ENCODE measurements at regions not wholly inside any gene's neighbourhood (a gene's known extent, or its start where the extent isn't known, plus 50 kb on each side); places are given as distances from the start of the nearest gene placed in this dataset.
"Not testable (repeated sequence)": the region's sequence is repeated elsewhere in the genome, so short reads cannot be mapped to it uniquely, and the experiment has no call there.

DNA sequence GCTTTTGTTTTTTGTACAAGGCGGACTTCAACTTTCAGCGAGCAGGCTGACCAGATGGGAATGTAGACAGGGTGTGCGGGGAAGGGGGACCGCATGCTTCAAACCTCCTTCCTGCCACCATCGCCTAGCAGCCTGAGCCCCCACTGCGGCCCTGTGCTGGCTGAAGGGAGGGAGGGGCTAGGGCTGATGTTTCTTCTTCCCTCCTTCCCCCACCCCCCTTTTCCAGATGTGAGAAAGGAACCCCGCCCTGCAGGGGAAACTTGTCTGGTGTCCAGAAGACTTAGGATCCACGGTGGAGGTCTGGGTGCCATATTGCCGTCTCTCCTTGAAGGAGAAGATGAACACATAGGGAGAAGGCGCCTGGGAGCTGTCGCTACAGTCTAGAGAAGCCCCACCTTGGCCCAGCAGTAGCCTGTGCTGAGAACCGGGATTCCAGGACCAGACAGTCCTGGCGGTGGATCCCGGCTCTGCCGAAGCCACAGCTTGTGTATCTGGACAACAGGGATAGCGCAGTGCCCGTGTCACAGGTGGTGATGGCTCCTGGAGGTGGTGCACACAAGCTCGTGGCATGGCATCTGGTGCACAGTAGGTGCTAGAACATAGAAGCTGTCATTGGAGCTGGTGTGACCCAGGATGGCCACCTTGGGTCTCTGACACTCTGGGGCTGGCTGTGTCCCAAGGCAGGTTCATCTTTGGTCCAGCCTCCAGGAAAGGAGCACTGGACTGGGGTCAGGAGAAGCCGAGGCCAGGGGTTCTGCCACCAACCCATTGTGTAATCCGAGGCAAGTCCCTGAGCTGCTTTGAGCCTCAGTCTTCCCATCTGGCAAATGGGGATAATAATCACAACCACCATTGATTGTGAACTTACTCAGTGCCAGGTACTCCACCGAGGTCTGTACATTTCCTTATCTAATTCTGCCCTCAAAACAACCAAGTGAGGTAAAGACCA lies 205.6 kb downstream of the C9orf50 start:
- peaks cover 7% of the 10 kb centered on the region for H3K9me3 Mint-ChIP-seq
- H3K4me1 Mint-ChIP-seq: peaks cover 23% of the 10 kb centered on the region
- no peak for DNase-seq
- ChIA-PET POLR2A (interaction anchor here (1.0 kb wide), 1 partner anchor 45 kb away, joined by 3 read pairs; no protein-coding TSS in a partner anchor), CTCF (no interaction called here)
- H3K4me3 Mint-ChIP-seq: no peak overlapping the region
- no peaks in the 10 kb centered on the region for H3K27me3 Mint-ChIP-seq
- H3K27ac Mint-ChIP-seq: no peak overlapping the region
- H3K36me3 Mint-ChIP-seq (ENCODE audit: low read depth): peaks cover 7% of the 10 kb centered on the region

DNA sequence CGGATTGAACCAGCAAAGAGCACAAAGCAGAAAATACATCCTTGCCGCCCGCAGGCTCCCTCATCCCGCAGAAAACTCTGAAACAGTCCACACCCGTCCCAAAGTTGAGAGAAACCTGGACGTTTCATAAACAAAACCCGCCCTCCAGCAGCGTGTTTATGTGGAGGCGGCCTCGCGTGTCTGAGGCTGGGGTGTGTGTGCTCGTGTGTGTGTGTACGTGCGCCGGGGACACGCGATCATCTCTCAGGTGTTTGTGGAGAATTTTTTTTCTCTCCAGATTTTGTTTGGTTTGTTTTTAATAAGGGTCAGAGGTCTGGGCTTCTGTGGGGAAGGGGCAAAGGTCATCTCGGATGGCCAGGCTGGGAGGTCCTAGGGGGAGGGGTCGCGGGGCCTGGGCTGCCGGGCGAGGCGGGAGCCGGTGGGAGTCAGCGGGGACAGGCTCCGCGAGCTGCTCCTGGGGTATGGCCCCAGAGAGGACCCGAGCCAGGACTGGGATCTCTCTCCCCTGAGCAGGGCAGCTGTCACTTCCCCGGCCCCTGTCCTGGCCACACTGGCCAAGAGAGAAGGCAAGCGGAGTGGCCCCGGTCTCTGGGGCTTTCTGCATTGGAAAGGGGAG lies 206.4 kb downstream of the C9orf50 start:
- peak; percentile 31 for DNase-seq
- CTCF ChIA-PET: no interaction called here
- peak overlapping the region; percentile 70 for H3K4me3 Mint-ChIP-seq

DNA sequence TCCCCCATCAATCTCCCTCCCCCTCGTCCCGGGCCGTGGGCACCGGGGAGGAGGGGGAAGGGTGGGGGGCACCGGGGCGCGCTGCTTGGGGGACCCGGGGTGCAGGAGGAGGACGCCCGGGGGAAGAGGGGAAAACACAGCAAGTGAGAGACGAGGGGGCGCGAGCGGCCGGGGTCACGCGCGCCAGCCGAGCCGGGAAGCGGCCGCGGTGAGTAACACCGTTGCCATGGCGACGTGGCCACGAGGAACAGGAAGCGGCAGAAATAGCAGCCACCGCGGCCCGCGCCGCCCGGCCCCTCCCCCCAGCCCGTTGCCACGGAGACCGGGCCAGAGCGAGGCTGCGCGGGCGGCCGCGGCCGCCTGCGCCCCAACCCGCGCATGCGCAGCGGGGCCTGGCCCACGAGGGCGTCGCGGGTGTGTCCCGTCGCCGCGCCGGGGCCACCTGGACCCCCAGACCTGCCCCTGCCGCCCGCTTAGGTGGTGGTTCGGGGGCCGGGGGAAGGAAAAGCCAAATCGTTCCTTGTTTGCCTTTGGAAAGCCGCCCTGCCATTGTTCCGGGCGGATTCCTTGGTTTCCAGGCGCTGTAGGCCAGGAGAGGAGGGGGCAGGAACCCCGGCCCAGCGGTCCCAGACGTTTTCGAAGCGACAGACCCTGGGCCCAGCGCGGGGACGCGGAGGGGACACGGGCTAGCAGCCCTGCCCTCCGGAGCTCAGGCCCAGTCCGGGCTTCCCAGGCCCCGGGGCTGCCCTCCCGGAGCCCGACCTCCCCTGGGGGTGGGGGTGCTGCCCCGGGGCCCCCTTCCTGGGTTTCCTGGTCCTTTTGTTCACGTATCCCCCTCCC lies 207.1 kb downstream of the C9orf50 start:
- H3K27me3 Mint-ChIP-seq: no peaks in the 10 kb centered on the region
- CTCF ChIA-PET: interaction anchor here (0.9 kb wide), 2 partner anchors 30 to 211 kb away, joined by 3 read pairs; no protein-coding TSS in a partner anchor
- peaks cover 12% of the 10 kb centered on the region for H3K9me3 Mint-ChIP-seq
- peaks cover 25% of the 10 kb centered on the region for H3K4me1 Mint-ChIP-seq
- H3K4me3 Mint-ChIP-seq: peak overlapping the region; percentile 74
- POLR2A ChIA-PET: interaction anchor here (0.6 to 0.7 kb wide), 2 partner anchors 9 to 236 kb away, joined by 3 read pairs; partner anchors contain the start of gene IER5L
- H3K27ac Mint-ChIP-seq: peak overlapping the region; percentile 94
- H3K36me3 Mint-ChIP-seq (ENCODE audit: low read depth): peaks cover 11% of the 10 kb centered on the region
- peak; percentile 98 for DNase-seq

More for the DNA sequence above, 206.4 kb downstream of the C9orf50 start:
- Mint-ChIP-seq H3K36me3 (ENCODE audit: low read depth) (peaks cover 11% of the 10 kb centered on the region), H3K4me1 (peaks cover 25% of the 10 kb centered on the region), H3K27me3 (no peaks in the 10 kb centered on the region), H3K9me3 (peaks cover 12% of the 10 kb centered on the region), H3K27ac (peak overlapping the region; percentile 79)
- POLR2A ChIA-PET: no interaction called here

DNA sequence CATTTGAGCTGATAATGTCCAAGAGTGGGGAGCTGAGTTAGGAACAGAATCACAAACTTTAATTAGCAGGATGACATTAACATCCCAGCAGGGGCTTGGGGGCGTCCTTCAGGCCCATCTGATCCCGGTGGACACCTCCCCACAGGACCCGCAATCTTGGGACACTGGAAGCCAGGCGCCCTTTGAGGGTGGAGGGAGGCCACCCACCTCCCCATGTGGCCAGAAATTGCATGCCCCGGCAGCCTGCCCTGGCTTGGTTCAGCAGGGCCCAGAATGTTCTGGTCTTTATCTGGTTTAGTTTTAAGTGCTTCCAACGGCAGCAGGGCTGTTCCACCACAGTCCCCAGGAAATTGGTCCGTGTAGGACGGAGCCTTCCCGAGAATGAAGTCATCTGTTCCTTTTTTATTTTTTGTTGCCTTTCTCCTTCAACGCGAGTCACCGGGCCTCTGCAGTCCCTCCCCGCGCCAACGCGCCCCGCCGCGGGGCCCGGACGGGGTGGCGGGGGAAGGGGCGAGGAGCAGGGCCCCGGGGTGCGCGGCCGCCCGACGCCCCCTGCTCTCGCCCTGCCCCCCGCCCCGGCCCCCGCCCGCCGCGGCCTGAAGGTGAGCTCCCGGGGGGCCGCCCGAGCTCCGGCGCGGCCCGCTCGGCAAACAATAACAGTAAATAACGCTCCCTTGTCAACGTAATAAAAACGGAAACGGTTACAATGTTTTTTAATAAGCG lies 207.9 kb downstream of the C9orf50 start:
- Mint-ChIP-seq H3K27ac (peak overlapping the region; percentile 94), H3K36me3 (ENCODE audit: low read depth) (peaks cover 11% of the 10 kb centered on the region), H3K4me3 (peak overlapping the region; percentile 74), H3K4me1 (peaks cover 25% of the 10 kb centered on the region), H3K27me3 (no peaks in the 10 kb centered on the region), H3K9me3 (peaks cover 12% of the 10 kb centered on the region)
- POLR2A ChIA-PET: interaction anchor here (0.6 to 1.4 kb wide), 5 partner anchors 9 to 235 kb away, joined by 3 read pairs; partner anchors contain the start of gene IER5L
- DNase-seq: no peak
- CTCF ChIA-PET: interaction anchor here (0.9 kb wide), 2 partner anchors 29 to 211 kb away, joined by 3 read pairs; no protein-coding TSS in a partner anchor

DNA sequence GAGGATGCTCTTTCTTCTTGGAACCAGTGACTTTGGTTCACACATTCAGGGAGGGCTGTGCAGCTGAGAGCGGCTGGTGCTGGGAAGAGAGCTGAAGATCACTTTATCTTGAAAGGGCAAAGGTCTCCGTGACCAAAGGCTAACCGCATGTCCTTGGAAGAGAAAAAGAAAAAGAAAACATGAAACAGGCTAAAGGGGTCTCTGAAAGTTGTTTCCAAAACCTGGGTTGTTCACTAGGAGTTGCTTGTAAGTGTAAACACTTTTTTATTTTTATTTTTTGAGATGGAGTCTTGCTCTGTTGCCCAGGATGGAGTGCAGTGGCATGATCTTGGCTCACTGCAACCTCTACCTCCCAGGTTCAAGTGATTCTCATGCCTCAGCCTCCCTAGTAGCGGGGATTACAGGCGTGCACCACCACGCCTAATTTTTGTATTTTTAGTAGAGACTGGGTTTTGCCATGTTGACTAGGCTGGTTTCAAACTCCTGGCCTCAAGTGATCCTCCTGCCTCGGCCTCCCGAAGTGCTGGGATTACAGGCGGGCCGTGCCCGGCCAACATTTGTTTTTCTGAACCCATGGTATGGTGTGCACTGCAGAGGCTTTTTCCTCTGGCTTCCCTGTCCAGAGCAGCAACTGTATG lies 208.6 kb downstream of the C9orf50 start:
- CTCF ChIA-PET: interaction anchor here (0.9 kb wide), 2 partner anchors 29 to 212 kb away, joined by 3 read pairs; no protein-coding TSS in a partner anchor

DNA sequence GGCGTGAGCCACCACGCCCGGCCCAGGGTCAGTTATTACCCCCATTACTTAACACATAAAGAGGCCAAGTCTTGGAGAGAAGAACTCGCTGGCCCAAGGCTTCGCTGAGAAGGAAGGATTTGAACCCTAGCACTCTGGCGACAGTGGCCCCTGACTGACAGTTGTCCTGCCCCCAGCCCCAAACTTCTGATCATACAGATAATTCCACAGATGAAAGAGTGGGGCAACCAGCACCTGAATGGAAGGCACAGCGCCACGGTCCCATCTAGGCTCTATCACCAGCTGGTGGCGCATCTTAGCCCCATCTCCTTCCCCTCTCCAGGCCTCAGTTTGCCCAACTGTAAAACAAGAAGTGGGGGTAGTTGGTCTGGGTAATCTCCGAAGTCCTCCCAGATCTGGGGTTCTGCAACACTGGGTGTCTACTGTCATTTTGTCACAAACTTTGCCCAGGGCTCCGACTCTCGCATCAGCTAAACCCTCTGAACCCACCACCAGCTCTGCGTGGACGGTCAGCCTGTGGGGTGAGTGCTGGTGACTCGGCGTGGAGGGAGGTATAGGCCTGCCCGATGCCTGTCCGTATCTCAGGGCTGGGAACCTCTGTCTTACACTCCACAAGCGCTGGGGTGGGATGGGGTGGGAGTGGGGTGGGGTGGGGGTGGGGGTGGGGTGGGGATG lies 209.3 kb downstream of the C9orf50 start:
- Mint-ChIP-seq H3K9me3 (peaks cover 12% of the 10 kb centered on the region), H3K27me3 (no peaks in the 10 kb centered on the region), H3K27ac (no peak overlapping the region), H3K4me1 (peaks cover 23% of the 10 kb centered on the region), H3K36me3 (ENCODE audit: low read depth) (peaks cover 11% of the 10 kb centered on the region), H3K4me3 (no peak overlapping the region)
- ChIA-PET POLR2A (interaction anchor here (1.0 to 1.4 kb wide), 2 partner anchors 10 to 78 kb away, joined by 3 read pairs; no protein-coding TSS in a partner anchor), CTCF (no interaction called here)
- no peak for DNase-seq

More for the DNA sequence above, 208.6 kb downstream of the C9orf50 start:
- not testable (repeated sequence) for H3K27me3 Mint-ChIP-seq, DNase-seq
- H3K9me3 Mint-ChIP-seq: peaks cover 12% of the 10 kb centered on the region
- H3K36me3 Mint-ChIP-seq (ENCODE audit: low read depth): peaks cover 11% of the 10 kb centered on the region
- peaks cover 24% of the 10 kb centered on the region for H3K4me1 Mint-ChIP-seq
- H3K4me3 Mint-ChIP-seq: peak overlapping the region; percentile 35
- H3K27ac Mint-ChIP-seq: peak overlapping the region; percentile 94
- POLR2A ChIA-PET: interaction anchor here (1.0 to 1.4 kb wide), 3 partner anchors 10 to 226 kb away, joined by 3 read pairs; no protein-coding TSS in a partner anchor

DNA sequence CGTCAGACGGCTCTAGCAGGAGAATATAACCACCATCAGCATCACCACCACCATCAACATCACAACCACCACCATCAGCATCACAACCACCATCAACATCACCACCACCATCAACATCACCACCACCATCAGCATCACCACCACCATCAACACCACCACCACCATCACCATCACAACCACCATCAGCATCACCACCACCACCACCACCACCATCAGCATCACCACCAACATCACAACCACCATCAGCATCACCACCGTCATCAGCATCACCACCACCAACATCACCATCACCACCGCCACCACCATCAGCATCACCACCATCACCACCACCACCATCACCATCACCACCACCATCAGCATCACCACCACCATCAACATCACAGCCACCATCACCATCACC lies 210.7 kb downstream of the C9orf50 start:
- no peak for DNase-seq
- Mint-ChIP-seq H3K27me3 (no peaks in the 10 kb centered on the region), H3K36me3 (ENCODE audit: low read depth) (peaks cover 11% of the 10 kb centered on the region), H3K27ac (peak overlapping the region; percentile 17), H3K9me3 (peaks cover 12% of the 10 kb centered on the region), H3K4me3 (no peak overlapping the region), H3K4me1 (peaks cover 21% of the 10 kb centered on the region)
- ChIA-PET POLR2A (no interaction called here), CTCF (no interaction called here)

DNA sequence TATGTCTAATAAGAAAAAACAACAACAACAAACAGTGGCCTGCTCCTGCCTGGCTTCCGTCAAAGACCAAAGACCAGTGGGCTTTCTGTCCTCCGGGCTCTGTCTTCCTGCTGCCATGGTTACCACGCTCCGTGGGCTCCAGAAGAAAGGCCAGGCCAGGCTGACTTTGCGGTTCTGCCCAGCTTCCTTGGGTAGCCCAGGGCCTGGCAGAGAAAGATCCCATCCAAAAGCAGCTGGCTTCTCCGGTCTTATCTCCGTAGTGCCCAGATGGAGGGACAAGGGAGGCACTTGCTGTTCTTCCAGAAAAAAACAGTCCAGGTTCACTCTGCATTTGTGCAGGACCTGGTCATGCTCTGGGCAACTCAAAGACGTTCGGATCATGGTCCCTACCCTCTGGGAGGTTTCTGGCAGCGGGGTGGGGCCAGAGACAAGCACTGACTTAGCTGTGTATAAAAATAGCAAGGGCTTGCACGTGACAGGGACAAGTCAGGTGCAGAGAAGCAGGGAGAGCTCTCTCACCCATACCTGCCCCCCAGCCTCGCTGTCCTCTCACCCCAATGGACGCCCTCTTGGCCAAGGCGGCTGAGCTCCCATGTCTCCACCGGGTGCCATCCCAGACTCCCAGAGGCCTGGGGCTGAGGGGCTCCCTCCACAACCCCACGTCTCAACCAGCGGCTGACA lies 212.2 kb downstream of the C9orf50 start:
- no peak for DNase-seq
- Mint-ChIP-seq H3K4me1 (peaks cover 15% of the 10 kb centered on the region), H3K9me3 (peaks cover 12% of the 10 kb centered on the region), H3K36me3 (ENCODE audit: low read depth) (peaks cover 11% of the 10 kb centered on the region), H3K4me3 (no peak overlapping the region), H3K27me3 (no peaks in the 10 kb centered on the region), H3K27ac (no peak overlapping the region)
- ChIA-PET CTCF (interaction anchor here (0.8 to 1.1 kb wide), 2 partner anchors 32 to 277 kb away, joined by 3 read pairs; no protein-coding TSS in a partner anchor), POLR2A (no interaction called here)

DNA sequence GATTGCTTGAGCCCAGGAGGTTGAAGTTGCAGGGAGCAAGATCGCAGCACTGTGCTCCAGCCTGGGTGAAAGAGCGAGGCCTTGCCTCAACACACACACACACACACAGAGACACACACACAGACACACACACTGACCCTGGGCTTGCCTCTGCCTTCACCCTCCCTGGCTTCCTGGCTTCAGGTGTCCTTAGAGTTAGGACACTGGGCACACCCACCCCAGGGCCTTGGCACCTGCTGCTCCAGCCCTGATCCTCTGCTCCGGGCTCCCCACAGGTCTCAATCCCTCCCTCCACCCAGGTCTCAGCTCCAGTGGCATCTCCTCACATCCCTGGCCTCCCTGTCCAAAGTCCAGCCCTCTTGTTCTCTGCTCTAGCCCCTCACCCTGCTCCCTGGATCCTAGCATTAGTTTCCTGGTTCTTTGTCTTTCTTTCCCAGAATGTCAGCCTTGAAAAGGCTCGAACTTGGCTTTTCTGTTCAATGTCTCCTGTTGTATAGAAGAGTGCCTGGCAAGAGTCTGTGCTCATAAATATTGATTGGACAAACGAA lies 212.9 kb downstream of the C9orf50 start:
- Mint-ChIP-seq H3K27me3 (peaks cover 3% of the 10 kb centered on the region), H3K4me1 (peaks cover 15% of the 10 kb centered on the region), H3K36me3 (ENCODE audit: low read depth) (peaks cover 11% of the 10 kb centered on the region), H3K4me3 (no peak overlapping the region), H3K27ac (no peak overlapping the region), H3K9me3 (peaks cover 12% of the 10 kb centered on the region)
- ChIA-PET POLR2A (no interaction called here), CTCF (no interaction called here)
- no peak for DNase-seq

DNA sequence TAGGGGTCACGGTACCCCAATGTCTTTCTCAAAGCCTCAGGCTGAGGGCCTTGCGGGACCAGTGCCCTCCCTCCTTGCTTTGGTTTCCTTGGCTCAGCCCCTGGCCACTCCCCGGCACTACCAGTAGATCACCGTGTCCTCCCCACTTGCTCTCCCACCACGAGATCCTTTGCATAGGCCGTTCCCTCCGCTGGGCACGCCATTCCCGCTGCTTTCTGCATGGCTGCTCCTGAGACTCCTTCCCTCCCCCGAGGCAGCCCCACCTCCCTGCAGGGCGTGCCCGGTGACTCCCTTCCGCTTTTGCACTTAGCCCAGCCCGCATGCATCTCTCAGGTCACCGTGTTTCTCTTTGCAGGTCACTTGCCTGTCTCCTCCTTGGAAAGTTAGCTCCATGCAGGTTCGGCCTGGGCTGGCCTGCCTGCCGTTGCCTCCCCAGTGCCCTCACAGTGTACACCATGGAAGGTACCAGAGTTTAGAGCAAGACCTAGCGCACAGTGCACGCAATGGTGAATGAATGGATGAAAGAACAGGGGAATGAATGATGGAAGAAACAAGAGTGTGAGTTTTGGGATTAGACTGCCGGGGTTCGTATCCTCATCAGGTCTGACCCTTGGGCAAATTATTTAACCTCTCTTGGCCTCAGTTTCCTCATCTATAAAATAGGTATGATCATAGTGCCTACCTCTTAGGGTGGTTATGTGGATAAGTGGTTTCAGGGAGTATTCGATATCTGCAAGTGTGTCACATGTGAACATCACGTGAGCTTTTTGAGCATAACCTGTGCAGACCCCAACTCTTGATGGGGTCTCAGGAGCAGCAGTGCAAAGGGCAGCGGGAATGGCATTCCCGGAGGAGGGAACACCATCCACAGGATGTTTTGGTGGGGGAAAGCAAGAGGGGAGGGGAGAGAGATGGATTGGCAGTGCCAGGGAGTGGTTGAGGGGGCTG lies 214.3 kb downstream of the C9orf50 start:
- H3K27me3 Mint-ChIP-seq: peaks cover 3% of the 10 kb centered on the region
- ChIA-PET CTCF (no interaction called here), POLR2A (no interaction called here)
- H3K27ac Mint-ChIP-seq: no peak overlapping the region
- peaks cover 12% of the 10 kb centered on the region for H3K9me3 Mint-ChIP-seq
- no peak for DNase-seq
- H3K4me1 Mint-ChIP-seq: peaks cover 7% of the 10 kb centered on the region
- H3K4me3 Mint-ChIP-seq: no peak overlapping the region
- peaks cover 11% of the 10 kb centered on the region for H3K36me3 Mint-ChIP-seq (ENCODE audit: low read depth)

Measured in activated CD4-positive, alpha-beta memory T cell treated with anti-CD3 and anti-CD28 coated beads, Interleukin-2, amount 10 ng/mL, durations not matched to agents 7 days and 5 days (primary cell).